ENCODE measurements at regions not wholly inside any gene's neighbourhood (a gene's known extent, or its start where the extent isn't known, plus 50 kb on each side); places are given as distances from the start of the nearest gene placed in this dataset.

GRCh38 chr5:106860398-106861044, 810.2 kb downstream of the EFNA5 start:
- no peak for TF ChIP-seq CTCF (IDR thresholded peaks at IDR 0.05; ENCODE audit: control extremely low read depth, extremely low read depth)

GRCh38 chr5:106858616-106859015, 812.1 kb downstream of the EFNA5 start:
- Histone ChIP-seq H3K4me1 (ENCODE audit: control insufficient read depth in 5 of 5, insufficient read depth in 5 of 5, low read length in 5 of 5) (no peaks in the 10 kb centered on the region), H3K27ac (ENCODE audit: low read depth in 1 of 2, low read length in 1 of 2) (no peak overlapping the region), H3K27me3 (ENCODE audit: control insufficient read depth in 3 of 3, insufficient read depth in 3 of 3, low read length in 2 of 3) (no peaks in the 10 kb centered on the region), H3K9ac (ENCODE audit: insufficient read depth in 1 of 2, low read length in 2 of 2) (no peak overlapping the region), H3K9me3 (ENCODE audit: control insufficient read depth in 4 of 4, insufficient read depth in 3 of 4, low read length in 3 of 4) (peaks cover 0 to 1% (median 0%) of the 10 kb centered on the region in 4 donors), H3K36me3 (ENCODE audit: control insufficient read depth in 4 of 4, insufficient read depth in 4 of 4, low read length in 4 of 4) (no peaks in the 10 kb centered on the region), H3K4me3 (no peak overlapping the region)
- DNase-seq (no peak), ATAC-seq (ENCODE audit: insufficient read depth, low FRiP score) (no peak)
- WGBS, 2 donors, result 68 to 88% methylated on average over 2 of the region's 2 CpGs
- no peak for TF ChIP-seq CTCF (IDR thresholded peaks at IDR 0.05; ENCODE audit: control extremely low read depth, extremely low read depth)

More at GRCh38 chr5:106860398-106861044, 810.2 kb downstream of the EFNA5 start:
- 23 to 51% methylated on average over 3 of the region's 3 CpGs for WGBS, 2 donors
- no peak for DNase-seq
- H3K4me3 ChIP-seq, result no peak overlapping the region
- H3K27me3 ChIP-seq (ENCODE audit: control insufficient read depth in 3 of 3, insufficient read depth in 3 of 3, low read length in 2 of 3), result no peaks in the 10 kb centered on the region
- H3K36me3 ChIP-seq (ENCODE audit: control insufficient read depth in 4 of 4, insufficient read depth in 4 of 4, low read length in 4 of 4), result no peaks in the 10 kb centered on the region
- H3K9me3 ChIP-seq (ENCODE audit: control insufficient read depth in 4 of 4, insufficient read depth in 3 of 4, low read length in 3 of 4), result peaks cover 0 to 1% (median 0%) of the 10 kb centered on the region in 4 donors
- ATAC-seq (ENCODE audit: insufficient read depth, low FRiP score), result no peak
- no peak overlapping the region for H3K9ac ChIP-seq (ENCODE audit: insufficient read depth in 1 of 2, low read length in 2 of 2)
- no peak overlapping the region for H3K27ac ChIP-seq (ENCODE audit: low read depth in 1 of 2, low read length in 1 of 2)
- no peaks in the 10 kb centered on the region for H3K4me1 ChIP-seq (ENCODE audit: control insufficient read depth in 5 of 5, insufficient read depth in 5 of 5, low read length in 5 of 5)

- Histone ChIP-seq H3K4me3 (no peak overlapping the region), H3K36me3 (ENCODE audit: control insufficient read depth in 4 of 4, insufficient read depth in 4 of 4, low read length in 4 of 4) (no peaks in the 10 kb centered on the region), H3K27ac (ENCODE audit: low read depth in 1 of 2, low read length in 1 of 2) (no peak overlapping the region), H3K27me3 (ENCODE audit: control insufficient read depth in 3 of 3, insufficient read depth in 3 of 3, low read length in 2 of 3) (no peaks in the 10 kb centered on the region), H3K9me3 (ENCODE audit: control insufficient read depth in 4 of 4, insufficient read depth in 3 of 4, low read length in 3 of 4) (peaks cover 0 to 1% (median 0%) of the 10 kb centered on the region in 4 donors), H3K9ac (ENCODE audit: insufficient read depth in 1 of 2, low read length in 2 of 2) (no peak overlapping the region), H3K4me1 (ENCODE audit: control insufficient read depth in 5 of 5, insufficient read depth in 5 of 5, low read length in 5 of 5) (peaks cover 0 to 6% (median 0%) of the 10 kb centered on the region in 5 donors)
- ATAC-seq (ENCODE audit: insufficient read depth, low FRiP score) (no peak), DNase-seq (no peak)
- WGBS, 2 donors, result 89 to 95% methylated on average over 3 of the region's 3 CpGs
- TF ChIP-seq CTCF (IDR thresholded peaks at IDR 0.05; ENCODE audit: control extremely low read depth, extremely low read depth), result no peak
Observed at GRCh38 chr5:106854922-106855321, 815.8 kb downstream of the EFNA5 start.
